GM21528 (cell line): ENCODE measurements at regions not wholly inside any gene's neighbourhood (a gene's known extent, or its start where the extent isn't known, plus 50 kb on each side); places are given as distances from the start of the nearest gene placed in this dataset.

Source experiments
- ATAC-seq: cut with Tn5 transposase; IDR thresholded peaks from one replicate; pipeline ENCODE4 v1.9.1; 2021; ENCODE audit warnings: mild to moderate bottlenecking, moderate library complexity; ENCODE audit not compliant: unreplicated experiment, low FRiP score

- ATAC-seq = no peak
Observed at GRCh38 chr3:182478369-182478768, 314.9 kb upstream of the ATP11B start.

GRCh38 chr3:182479419-182480336 lies 313.6 kb upstream of the ATP11B start:
- no peak for ATAC-seq

GRCh38 chr3:182482705-182483104 lies 310.6 kb upstream of the ATP11B start:
- ATAC-seq = no peak

- ATAC-seq = no peak
Observed at GRCh38 chr3:182484682-182485081, 308.6 kb upstream of the ATP11B start.

- no peak for ATAC-seq
Observed at GRCh38 chr3:182485301-182485700, 308.0 kb upstream of the ATP11B start.

GRCh38 chr3:182486463-182486862 lies 306.8 kb upstream of the ATP11B start:
- ATAC-seq = no peak

- no peak for ATAC-seq
Observed at GRCh38 chr3:182487143-182487542, 306.2 kb upstream of the ATP11B start.

- no peak for ATAC-seq
Observed at GRCh38 chr3:182487611-182488010, 305.7 kb upstream of the ATP11B start.

GRCh38 chr3:182490596-182491491 lies 302.5 kb upstream of the ATP11B start:
- ATAC-seq = no peak

GRCh38 chr3:182491577-182491976 lies 301.7 kb upstream of the ATP11B start:
- no peak for ATAC-seq

GRCh38 chr3:182492536-182492935 lies 300.8 kb upstream of the ATP11B start:
- ATAC-seq = no peak

GRCh38 chr3:182500289-182500688 lies 293.0 kb upstream of the ATP11B start:
- ATAC-seq = no peak

GRCh38 chr3:182501856-182502255 lies 291.4 kb upstream of the ATP11B start:
- ATAC-seq = no peak

- no peak for ATAC-seq
Observed at GRCh38 chr3:182503401-182503800, 289.9 kb upstream of the ATP11B start.

GRCh38 chr3:182508919-182509711 lies 284.2 kb upstream of the ATP11B start:
- no peak for ATAC-seq

- no peak for ATAC-seq
Observed at GRCh38 chr3:182509844-182510460, 283.4 kb upstream of the ATP11B start.

GRCh38 chr3:182514236-182514964 lies 278.9 kb upstream of the ATP11B start:
- no peak for ATAC-seq

- ATAC-seq = no peak
Observed at GRCh38 chr3:182516597-182517336, 276.5 kb upstream of the ATP11B start.

- no peak for ATAC-seq
Observed at GRCh38 chr3:182519569-182519968, 273.7 kb upstream of the ATP11B start.
